Stimulated activated CD4-positive, alpha-beta T cell treated with anti-CD3 and anti-CD28 coated beads, Interleukin-4, amount 100 ng/mL, for 4 hours (primary cell): ENCODE measurements at regions not wholly inside any gene's neighbourhood (a gene's known extent, or its start where the extent isn't known, plus 50 kb on each side); places are given as distances from the start of the nearest gene placed in this dataset.

Source experiments
- DNase-seq, 2 experiments: peaks; one replicate each; pipeline ENCODE4 v3.0.0-alpha.2; 2020

DNA sequence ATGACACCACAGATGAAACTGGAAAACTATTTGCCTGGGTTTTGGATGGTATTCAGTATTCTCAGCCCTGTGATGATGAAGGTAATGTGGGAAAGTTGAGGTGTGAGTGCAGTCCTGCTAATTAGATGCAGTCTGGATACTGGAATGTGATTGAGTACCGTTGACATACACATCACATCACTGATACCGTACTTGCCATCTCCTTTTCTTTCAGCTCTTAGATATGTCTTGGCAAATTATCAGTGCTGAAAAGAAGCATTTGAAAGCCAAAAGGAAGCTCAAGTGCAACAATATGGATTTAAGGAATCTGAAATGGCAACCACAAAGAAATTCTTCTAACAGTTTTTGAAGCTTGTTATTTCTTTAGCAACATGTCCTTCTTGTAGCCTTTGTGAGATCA is 381.4 kb upstream of the TGFBR2 start:
- DNase-seq, result no peak

DNA sequence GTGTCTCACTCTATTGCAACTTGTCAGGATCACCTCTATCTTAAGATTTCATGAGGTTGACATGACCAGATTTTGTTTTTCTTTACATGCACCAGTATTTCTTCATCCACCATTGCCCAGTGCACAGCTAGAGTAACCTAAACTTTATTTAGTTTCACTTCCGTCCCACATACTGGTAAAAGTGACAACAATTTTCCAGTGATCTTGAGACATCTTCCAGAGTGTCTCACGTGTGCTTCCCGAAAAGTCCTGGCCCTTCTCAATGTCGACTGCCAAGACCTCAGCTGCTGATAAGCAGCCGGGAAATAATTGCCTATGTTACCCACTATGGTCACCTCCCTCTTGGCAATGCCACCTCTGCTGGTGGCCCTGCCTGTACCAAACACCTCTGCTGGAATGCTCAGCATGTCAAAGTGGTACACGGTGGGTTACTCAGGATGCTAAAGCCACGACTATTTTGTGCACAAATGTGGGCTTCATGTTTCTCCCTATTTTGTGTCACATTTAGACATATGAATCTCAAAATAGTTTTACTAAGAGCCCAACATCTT is 379.7 kb upstream of the TGFBR2 start:
- DNase-seq, result no peak

GRCh38 chr3:30227571-30228301 is 378.7 kb upstream of the TGFBR2 start:
- DNase-seq, result no peak

- no peak for DNase-seq
Measured at GRCh38 chr3:30228302-30228631, 378.1 kb upstream of the TGFBR2 start.

DNA sequence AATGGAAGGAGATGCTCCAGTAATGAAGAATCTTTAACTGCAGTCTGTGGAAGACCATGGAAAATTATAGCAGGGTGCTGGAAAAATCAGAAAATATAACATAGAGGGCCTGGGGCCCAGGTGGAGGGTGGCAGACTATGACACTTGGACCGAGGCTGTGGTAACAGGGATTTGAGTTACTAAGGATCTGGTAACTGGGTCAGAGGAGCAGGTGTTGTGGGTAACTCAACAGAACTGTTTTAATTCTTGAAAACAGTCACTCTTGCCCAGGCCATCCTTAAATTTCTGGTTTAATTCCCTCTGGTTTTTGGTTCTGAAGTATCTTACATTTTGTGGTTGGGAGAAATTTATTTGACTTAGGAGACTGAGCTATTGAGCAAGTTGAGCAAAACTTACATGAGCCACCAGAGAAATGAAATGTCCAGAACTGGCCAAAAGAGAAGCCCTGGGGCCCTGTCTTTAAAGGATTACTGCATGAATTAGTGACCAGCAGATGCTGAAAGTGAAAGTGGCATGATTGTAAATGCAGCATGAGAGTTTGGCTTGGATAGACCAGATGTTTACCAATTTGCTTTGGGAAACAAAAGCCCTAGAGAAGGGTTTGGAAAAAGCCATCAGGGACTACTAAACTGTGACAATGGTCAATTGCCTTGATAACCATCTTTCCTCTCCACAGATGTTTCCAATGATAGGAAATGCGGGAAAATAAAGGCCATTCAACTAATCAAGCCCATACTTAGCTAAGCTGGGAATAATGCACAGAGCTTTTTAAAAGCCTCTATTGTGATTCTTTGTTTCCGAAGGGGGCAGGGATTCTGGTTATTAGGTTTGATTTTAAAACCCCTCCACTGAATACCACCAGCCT is 374.9 kb upstream of the TGFBR2 start:
- no peak for DNase-seq

- no peak for DNase-seq
Measured at GRCh38 chr3:30232142-30232541, 374.3 kb upstream of the TGFBR2 start.

- no peak for DNase-seq
Measured at GRCh38 chr3:30233913-30234646, 372.3 kb upstream of the TGFBR2 start.

DNA sequence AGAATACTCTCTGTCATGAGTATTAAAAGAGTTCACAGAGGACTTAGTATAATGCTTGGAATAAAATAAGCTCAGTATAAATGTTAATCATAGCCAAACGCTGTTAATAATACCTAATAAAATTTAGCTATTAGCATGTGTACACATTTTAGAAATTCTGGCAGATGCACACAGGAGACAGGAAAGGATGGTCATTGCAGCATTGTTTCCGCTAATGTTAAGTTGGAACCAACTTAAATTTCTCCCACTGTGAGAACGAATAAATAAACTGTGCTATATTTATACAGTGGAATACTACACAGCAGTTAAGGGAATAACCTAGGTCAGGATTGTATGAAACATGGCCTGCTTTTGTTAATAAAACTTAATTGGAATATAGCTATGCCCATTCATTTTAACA is 370.4 kb upstream of the TGFBR2 start:
- DNase-seq, result no peak

GRCh38 chr3:30241721-30242120 is 364.7 kb upstream of the TGFBR2 start:
- DNase-seq, result no peak

DNA sequence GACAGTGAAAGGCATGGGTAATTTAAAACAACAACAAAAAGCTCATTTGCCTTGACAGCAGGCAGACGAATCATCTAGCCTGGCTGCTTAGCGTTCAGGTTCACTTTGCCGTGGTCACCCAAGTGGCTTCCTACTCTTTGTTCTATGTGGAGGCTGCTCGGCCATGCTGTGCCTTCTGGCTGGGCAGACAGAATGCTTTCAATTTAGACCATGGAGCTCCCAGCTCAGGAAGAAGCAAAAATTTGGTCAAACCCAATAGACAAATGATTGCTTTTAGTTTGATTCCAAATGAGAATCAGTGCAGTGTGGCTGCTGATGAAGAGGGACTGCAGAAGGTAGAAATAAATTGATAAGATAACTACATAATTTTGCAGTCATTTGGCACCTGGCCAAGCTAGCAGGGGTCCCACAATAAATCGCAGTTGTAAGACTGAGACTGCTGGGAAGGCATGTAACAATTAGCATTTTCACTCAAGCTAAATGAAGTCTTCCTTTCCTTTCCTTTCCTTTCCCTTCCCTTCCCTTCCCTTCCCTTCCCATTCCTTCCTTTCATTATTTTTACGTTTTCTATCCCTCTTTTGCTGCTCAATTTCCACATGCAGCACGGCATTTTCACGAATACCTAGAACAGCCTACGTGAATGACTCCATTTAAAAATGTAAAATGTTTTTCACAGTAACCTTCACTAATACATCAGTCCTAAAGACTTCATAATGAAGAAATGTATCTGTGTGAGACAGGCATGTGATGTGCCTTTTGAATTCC is 360.4 kb upstream of the TGFBR2 start:
- no peak for DNase-seq

GRCh38 chr3:30248423-30248822 is 358.0 kb upstream of the TGFBR2 start:
- no peak for DNase-seq

DNA sequence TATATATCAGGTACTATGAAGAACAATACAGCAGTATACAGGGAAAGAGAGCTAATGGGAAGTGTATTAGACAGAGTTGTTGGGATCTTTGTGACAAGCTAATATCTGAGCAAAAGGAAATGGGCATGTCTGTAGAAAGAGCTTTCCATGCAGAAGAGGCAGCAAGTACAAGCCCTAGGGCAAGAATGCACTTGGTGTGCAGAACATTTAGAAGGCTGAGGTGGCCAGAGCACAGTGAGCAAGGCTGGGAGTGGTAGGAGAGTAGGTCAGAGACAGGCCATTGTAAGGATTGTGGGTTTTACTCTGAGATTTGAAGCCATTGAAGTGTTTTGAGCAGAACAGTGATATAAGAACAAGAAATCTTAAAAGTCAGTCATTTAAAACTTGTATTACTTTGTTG is 353.9 kb upstream of the TGFBR2 start:
- DNase-seq, result no peak

DNA sequence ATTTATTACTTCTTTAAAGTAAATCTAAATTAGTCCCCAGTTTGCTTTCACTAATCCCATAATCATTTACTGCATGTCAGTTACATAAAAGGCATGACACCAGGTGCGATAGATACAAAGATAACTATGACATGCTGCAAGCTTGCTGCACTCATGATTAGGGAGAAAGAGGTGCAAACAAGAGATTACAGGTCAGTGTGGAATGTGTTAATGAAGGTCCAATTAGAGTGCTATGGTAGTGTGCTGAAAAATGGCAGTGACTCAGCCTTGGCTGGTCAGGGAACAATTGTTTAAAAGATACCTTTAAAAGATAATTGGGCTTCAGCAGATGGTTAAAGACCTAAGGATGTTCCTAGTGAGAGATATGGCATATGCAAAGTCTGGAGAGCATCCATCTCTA is 352.6 kb upstream of the TGFBR2 start:
- no peak for DNase-seq

DNA sequence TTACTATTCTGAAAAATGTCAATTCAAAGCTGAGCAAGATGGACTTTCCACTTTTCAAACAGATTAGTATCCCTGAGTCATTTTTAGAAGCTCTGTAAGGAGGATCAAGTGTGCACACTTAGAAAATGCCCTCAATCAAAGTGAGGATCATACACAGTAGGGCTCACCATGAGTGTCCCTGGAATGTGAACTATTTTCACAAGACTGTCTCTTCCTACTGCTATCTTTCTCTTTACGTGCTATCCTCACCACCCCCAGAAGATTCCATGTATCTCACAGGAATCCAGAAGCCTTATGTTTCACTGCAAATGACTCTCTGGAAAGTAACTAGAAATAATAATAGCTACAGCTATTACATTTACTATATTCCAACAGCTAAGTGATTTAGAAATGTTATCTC is 349.9 kb upstream of the TGFBR2 start:
- DNase-seq, result no peak

- no peak for DNase-seq
Measured at GRCh38 chr3:30258426-30259392, 347.7 kb upstream of the TGFBR2 start.

- DNase-seq, result no peak
Measured at GRCh38 chr3:30259730-30260129, 346.7 kb upstream of the TGFBR2 start.

GRCh38 chr3:30260762-30261161 is 345.6 kb upstream of the TGFBR2 start:
- no peak for DNase-seq

DNA sequence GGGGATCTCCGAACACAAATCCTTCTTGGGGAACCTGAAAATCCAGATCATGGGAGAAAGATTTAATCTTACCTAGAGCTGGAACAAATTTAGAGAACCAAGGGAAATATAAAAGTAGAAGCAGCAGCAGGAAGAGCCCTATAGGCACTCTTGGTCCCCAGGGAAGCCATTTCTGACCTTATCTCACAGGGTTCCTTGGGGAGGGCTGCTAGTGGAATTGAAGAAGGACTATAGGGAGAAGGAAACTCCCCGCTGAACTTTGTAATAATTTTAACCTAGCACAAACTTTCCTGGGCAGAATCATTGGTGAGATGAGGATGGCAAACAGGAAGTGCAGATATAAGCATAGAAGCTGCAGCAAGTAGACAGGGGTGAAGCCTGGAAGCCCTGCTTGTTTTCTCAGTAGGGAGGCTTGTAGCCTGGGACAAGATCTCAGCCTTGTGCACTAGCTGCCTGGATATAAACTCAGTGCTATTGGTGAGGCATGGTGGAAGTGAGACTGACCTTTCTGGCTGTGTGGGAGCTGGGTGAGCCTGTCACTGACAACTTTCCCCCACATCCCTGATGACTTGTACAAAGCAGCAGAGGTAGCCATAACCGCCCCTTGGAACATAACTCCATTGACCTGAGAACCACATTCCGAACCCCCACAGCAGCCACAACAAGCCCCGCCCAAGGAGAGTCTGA is 343.0 kb upstream of the TGFBR2 start:
- no peak for DNase-seq

DNA sequence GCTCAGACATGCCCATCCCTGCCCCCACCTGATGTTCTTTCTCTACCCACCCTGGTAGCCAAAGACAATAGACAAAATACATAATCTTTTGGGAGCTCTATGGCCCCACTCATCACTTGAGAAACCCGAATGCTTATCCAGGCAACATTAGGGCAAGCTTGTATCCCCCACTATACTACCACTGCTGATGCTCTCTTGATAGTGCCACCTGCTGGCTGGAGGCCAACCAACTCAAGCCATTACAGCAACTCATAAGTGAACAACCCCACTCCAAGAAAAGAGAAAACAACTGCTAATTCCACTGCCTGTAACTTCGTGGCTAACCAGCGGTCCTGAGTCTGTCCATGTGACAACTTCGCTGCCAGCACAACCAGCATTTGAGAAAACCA is 342.5 kb upstream of the TGFBR2 start:
- DNase-seq, result no peak

GRCh38 chr3:30266524-30266923 is 339.9 kb upstream of the TGFBR2 start:
- no peak for DNase-seq

DNA sequence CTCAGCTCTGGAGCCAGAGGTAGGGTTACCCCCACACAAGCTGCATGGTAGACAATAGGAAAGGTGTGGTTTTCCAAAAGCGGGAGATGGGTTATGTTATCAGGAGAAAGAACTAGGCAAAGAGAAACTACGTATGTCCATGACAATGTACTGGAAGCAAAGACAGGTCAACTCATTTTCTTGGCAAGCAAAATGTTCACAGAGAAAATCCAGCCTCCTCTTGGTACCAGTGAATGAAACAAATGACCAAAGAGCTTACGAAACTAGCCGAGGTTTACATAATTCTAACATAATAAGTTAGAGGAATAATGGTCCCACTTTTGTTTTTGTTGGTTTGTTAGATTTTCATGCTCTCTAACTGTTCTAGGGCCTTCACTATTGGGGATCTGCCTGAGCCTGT is 338.1 kb upstream of the TGFBR2 start:
- DNase-seq, result no peak
